OCI-LY3 (cell line): ENCODE measurements at regions not wholly inside any gene's neighbourhood (a gene's known extent, or its start where the extent isn't known, plus 50 kb on each side); places are given as distances from the start of the nearest gene placed in this dataset.

Experiments used
- EZH2phosphoT487 ChIP-seq: fragments of 200-600 bp; shearing (Covaris generic); IDR thresholded peaks from 2 replicates; pipeline ENCODE4 v1.6.1; 2018; ENCODE audit warnings: antibody characterized with exemption, mixed run types, low read depth
- TF ChIP-seq, protein P1 (sequence below): fragments of 200-600, 300-600 bp; sonication (generic); IDR thresholded peaks from 2 replicates; pipeline ENCODE4 v1.5.1; 2014; ENCODE audit warnings: antibody characterized with exemption, low read length, low read depth

DNA sequence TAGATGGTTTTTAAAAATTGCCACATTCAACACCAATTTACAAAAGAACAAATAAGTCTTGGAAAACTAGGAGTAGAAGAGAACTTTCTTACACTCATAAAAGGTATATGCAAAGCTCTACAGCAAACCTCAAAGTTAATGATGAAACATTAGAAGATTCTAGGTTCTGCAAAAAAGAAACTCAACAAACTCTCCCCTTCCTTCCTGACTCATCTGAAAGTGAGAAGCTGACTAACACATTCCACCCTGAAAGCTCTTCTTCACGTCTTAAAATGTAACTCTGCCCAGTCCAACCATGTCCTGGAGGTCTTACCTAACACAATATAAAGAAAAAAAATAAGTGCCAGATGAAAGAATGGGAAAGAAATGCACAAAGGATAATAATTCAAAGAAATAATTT is 218.9 kb upstream of the ISX start:
- TF ChIP-seq, protein P1, sequence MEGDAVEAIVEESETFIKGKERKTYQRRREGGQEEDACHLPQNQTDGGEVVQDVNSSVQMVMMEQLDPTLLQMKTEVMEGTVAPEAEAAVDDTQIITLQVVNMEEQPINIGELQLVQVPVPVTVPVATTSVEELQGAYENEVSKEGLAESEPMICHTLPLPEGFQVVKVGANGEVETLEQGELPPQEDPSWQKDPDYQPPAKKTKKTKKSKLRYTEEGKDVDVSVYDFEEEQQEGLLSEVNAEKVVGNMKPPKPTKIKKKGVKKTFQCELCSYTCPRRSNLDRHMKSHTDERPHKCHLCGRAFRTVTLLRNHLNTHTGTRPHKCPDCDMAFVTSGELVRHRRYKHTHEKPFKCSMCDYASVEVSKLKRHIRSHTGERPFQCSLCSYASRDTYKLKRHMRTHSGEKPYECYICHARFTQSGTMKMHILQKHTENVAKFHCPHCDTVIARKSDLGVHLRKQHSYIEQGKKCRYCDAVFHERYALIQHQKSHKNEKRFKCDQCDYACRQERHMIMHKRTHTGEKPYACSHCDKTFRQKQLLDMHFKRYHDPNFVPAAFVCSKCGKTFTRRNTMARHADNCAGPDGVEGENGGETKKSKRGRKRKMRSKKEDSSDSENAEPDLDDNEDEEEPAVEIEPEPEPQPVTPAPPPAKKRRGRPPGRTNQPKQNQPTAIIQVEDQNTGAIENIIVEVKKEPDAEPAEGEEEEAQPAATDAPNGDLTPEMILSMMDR, result no peak
- no peak for TF ChIP-seq EZH2phosphoT487
